GM18868 (cell line): ENCODE measurements at regions not wholly inside any gene's neighbourhood (a gene's known extent, or its start where the extent isn't known, plus 50 kb on each side); places are given as distances from the start of the nearest gene placed in this dataset.

Source experiments
- ATAC-seq: cut with Tn5 transposase; IDR thresholded peaks from one replicate; pipeline ENCODE4 v1.9.1; 2021; ENCODE audit warnings: mild to moderate bottlenecking, moderate library complexity; ENCODE audit not compliant: unreplicated experiment

- ATAC-seq = no peak
Observed at GRCh38 chr9:21744841-21745240, 57.6 kb upstream of the MTAP start.

- no peak for ATAC-seq
Observed at GRCh38 chr9:21746550-21746949, 55.9 kb upstream of the MTAP start.

- ATAC-seq = no peak
Observed at GRCh38 chr9:21747175-21747574, 55.3 kb upstream of the MTAP start.

- ATAC-seq = no peak
Observed at GRCh38 chr9:21750021-21750735, 52.3 kb upstream of the MTAP start.

- ATAC-seq = no peak
Observed at GRCh38 chr9:21751998-21752397, 50.4 kb upstream of the MTAP start.
